CD8-positive, alpha-beta memory T cell (primary cell): ENCODE measurements at regions not wholly inside any gene's neighbourhood (a gene's known extent, or its start where the extent isn't known, plus 50 kb on each side); places are given as distances from the start of the nearest gene placed in this dataset.
"Not testable (repeated sequence)": the region's sequence is repeated elsewhere in the genome, so short reads cannot be mapped to it uniquely, and the experiment has no call there.

Source experiments
- CTCF ChIA-PET: fragments of 350-600 bp; sonication (Branson Sonifier 250); formaldehyde crosslinking; loops from one replicate; lab custom pipeline; 2021; ENCODE audit warnings: antibody characterized with exemption; lab: Charles Lee
- POLR2A ChIA-PET: fragments of 350-600 bp; sonication (Branson Sonifier 250); formaldehyde crosslinking; loops from one replicate; lab custom pipeline; 2021; ENCODE audit warnings: antibody characterized with exemption; lab: Charles Lee
- DNase-seq, 5 donors: peaks; one replicate each; pipeline versions ENCODE4 v3.0.0 to v3.0.0-alpha.2; 2020 to 2022; ENCODE audit warnings: mixed read lengths in 1 of 5
- H3K27ac ChIP-seq: one replicate; pipeline ENCODE4 v1.7.0; 2013; ENCODE audit warnings: low read depth, mild to moderate bottlenecking, low read length, moderate library complexity
- H3K27me3 ChIP-seq: 2 replicates; pipeline ENCODE4 v1.7.0; 2013; ENCODE audit warnings: low read length, mild to moderate bottlenecking; ENCODE audit not compliant: insufficient read depth, poor library complexity, severe bottlenecking
- H3K36me3 ChIP-seq: 2 replicates; pipeline ENCODE4 v1.7.0; 2013; ENCODE audit warnings: mild to moderate bottlenecking, low read length, moderate library complexity; ENCODE audit not compliant: insufficient read depth
- H3K4me1 ChIP-seq: 2 replicates; pipeline ENCODE4 v1.7.0; 2013; ENCODE audit warnings: mild to moderate bottlenecking, low read length, moderate library complexity; ENCODE audit not compliant: insufficient read depth
- H3K4me3 ChIP-seq: 2 replicates; pipeline ENCODE4 v1.7.0; 2013; ENCODE audit warnings: mild to moderate bottlenecking, low read length
- H3K9me3 ChIP-seq: 2 replicates; pipeline ENCODE4 v1.7.0; 2013; ENCODE audit warnings: mild to moderate bottlenecking, low read length
- H3K27ac Mint-ChIP-seq, 8 donors: one replicate each; pipeline ENCODE4 v1.8.0; 2020 to 2021; ENCODE audit warnings: mixed read lengths in 8 of 8, mild to moderate bottlenecking in 6 of 8, inconsistent platforms in 3 of 8, moderate library complexity in 3 of 8
- H3K27me3 Mint-ChIP-seq, 2 donors: one replicate each; pipeline ENCODE4 v1.8.0; 2020 to 2021; ENCODE audit warnings: mixed read lengths in 2 of 2, mild to moderate bottlenecking in 1 of 2, moderate library complexity in 1 of 2
- H3K36me3 Mint-ChIP-seq, 3 donors: one replicate each; pipeline ENCODE4 v1.8.0; 2020 to 2021; ENCODE audit warnings: mixed read lengths in 3 of 3, inconsistent platforms in 1 of 3, mild to moderate bottlenecking in 1 of 3
- H3K4me1 Mint-ChIP-seq, 3 donors: one replicate each; pipeline ENCODE4 v1.8.0; 2020 to 2021; ENCODE audit warnings: mixed read lengths in 3 of 3, inconsistent platforms in 1 of 3, mild to moderate bottlenecking in 1 of 3
- H3K4me3 Mint-ChIP-seq, 7 donors: one replicate each; pipeline ENCODE4 v1.8.0; 2020 to 2021; ENCODE audit warnings: mixed read lengths in 7 of 7, mild to moderate bottlenecking in 6 of 7, moderate library complexity in 4 of 7, inconsistent platforms in 2 of 7
- H3K9me3 Mint-ChIP-seq, 5 donors: one replicate each; pipeline ENCODE4 v1.8.0; 2020 to 2022; ENCODE audit warnings: mixed read lengths in 5 of 5, mild to moderate bottlenecking in 3 of 5, moderate library complexity in 2 of 5, inconsistent platforms in 1 of 5

- DNase-seq = no peak
- CTCF ChIA-PET = no interaction called here
- Mint-ChIP-seq H3K9me3 (peaks cover 0 to 1% (median 0%) of the 10 kb centered on the region in 5 donors), H3K27ac (no peak overlapping the region), H3K27me3 (peaks cover 0 to 4% of the 10 kb centered on the region in 2 donors), H3K4me1 (no peaks in the 10 kb centered on the region), H3K36me3 (no peaks in the 10 kb centered on the region), H3K4me3 (no peak overlapping the region)
- Histone ChIP-seq H3K4me1 (no peaks in the 10 kb centered on the region), H3K4me3 (no peak overlapping the region), H3K27me3 (no peaks in the 10 kb centered on the region), H3K9me3 (no peaks in the 10 kb centered on the region), H3K36me3 (no peaks in the 10 kb centered on the region), H3K27ac (no peak overlapping the region)
- POLR2A ChIA-PET = no interaction called here
These were observed 185.5 kb downstream of the CEP135 start for GRCh38 chr4:56134266-56134665.

DNA sequence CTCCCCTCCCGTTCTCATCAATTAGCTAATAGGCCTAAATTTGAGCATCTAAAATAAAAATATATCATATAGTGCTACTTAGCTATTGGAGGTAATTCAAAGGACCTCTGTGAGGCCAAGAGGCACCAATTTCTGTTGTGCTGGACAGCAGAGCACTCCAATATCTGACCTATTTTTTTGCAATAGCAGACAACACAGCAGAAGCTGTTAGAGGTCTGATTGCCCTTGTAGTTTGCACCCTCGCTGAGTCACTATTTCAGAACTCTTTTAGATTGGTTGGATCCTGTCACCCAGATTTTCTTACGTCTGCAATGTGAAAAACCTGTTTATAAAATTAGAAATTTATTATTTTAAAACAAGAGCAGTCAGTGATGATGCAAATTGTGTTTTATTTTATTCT, 184.1 kb downstream of the CEP135 start:
- no peaks in the 10 kb centered on the region for H3K4me1 ChIP-seq
- ChIA-PET POLR2A (no interaction called here), CTCF (no interaction called here)
- Mint-ChIP-seq H3K4me3 (no peak overlapping the region), H3K36me3 (no peaks in the 10 kb centered on the region), H3K27ac (no peak overlapping the region), H3K4me1 (no peaks in the 10 kb centered on the region), H3K27me3 (peaks cover 4 to 6% of the 10 kb centered on the region in 2 donors), H3K9me3 (peaks cover 0 to 1% (median 0%) of the 10 kb centered on the region in 5 donors)
- no peak overlapping the region for H3K4me3 ChIP-seq
- H3K36me3 ChIP-seq = no peaks in the 10 kb centered on the region
- no peaks in the 10 kb centered on the region for H3K27me3 ChIP-seq
- no peaks in the 10 kb centered on the region for H3K9me3 ChIP-seq
- DNase-seq = no peak
- H3K27ac ChIP-seq = no peak overlapping the region

GRCh38 chr4:56132188-56132587, 183.4 kb downstream of the CEP135 start:
- H3K27ac Mint-ChIP-seq, POLR2A ChIA-PET, H3K4me1 ChIP-seq, H3K27ac ChIP-seq, H3K4me3 ChIP-seq, H3K36me3 Mint-ChIP-seq, H3K4me3 Mint-ChIP-seq, CTCF ChIA-PET, H3K4me1 Mint-ChIP-seq, DNase-seq, H3K9me3 Mint-ChIP-seq, H3K36me3 ChIP-seq, H3K27me3 ChIP-seq, H3K9me3 ChIP-seq: not testable (repeated sequence)
- peaks cover 5 to 13% of the 10 kb centered on the region in 2 donors for H3K27me3 Mint-ChIP-seq

DNA sequence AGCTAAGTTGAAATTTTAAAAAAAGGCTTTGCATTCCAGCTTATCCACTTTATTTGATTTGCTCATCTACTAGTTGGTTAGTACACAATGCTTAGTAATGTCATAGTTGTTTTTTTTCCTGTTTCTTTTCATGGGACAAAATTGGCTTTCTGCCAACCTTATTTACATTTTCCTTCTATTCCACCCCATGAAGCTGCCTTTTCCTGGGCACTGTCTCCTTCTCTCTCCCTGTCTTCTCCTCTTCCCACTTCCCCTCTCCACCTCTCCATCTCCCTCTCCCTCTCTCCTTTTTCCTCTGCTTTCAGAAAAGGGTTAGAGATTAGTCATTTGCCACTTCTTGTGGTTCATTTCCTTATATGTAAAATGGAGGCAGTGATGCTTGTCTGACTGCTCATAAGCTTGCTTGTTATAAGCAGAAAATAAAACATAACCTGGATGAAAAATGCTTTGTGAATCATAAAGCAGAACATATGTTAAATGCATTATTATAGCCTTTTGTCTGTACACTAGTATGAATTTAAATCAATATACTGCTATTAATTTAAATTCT, 181.9 kb downstream of the CEP135 start:
- Histone ChIP-seq H3K36me3 (no peaks in the 10 kb centered on the region), H3K27me3 (no peaks in the 10 kb centered on the region), H3K27ac (no peak overlapping the region), H3K9me3 (no peaks in the 10 kb centered on the region), H3K4me3 (no peak overlapping the region), H3K4me1 (no peaks in the 10 kb centered on the region)
- Mint-ChIP-seq H3K9me3 (no peaks in the 10 kb centered on the region), H3K27me3 (peaks cover 11 to 22% of the 10 kb centered on the region in 2 donors), H3K4me3 (no peak overlapping the region), H3K4me1 (no peaks in the 10 kb centered on the region), H3K27ac (no peak overlapping the region), H3K36me3 (no peaks in the 10 kb centered on the region)
- ChIA-PET POLR2A (no interaction called here), CTCF (no interaction called here)
- DNase-seq = no peak

DNA sequence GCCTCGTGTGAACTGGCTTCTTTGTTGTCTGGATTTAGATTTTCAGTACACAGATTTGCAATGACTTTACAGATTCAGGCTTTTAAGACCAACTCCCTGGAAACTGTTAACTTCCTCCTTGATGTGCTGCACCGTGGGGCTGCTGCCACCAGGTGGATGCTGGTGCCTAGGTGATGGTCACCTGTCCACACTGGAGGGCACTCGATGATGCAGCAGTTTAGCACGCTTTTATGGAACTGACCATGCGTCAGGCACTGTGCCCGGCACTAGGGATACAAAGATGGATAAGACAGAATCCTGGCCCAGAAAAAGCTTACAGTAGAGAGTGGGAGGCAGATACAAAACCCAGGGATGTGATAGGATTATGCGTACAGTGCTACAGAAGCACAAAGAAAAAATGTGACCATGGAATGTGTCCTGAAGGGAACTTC, 180.7 kb downstream of the CEP135 start:
- H3K36me3 Mint-ChIP-seq = no peaks in the 10 kb centered on the region
- no peaks in the 10 kb centered on the region for H3K4me1 Mint-ChIP-seq
- no peaks in the 10 kb centered on the region for H3K36me3 ChIP-seq
- POLR2A ChIA-PET = no interaction called here
- H3K27me3 ChIP-seq = no peaks in the 10 kb centered on the region
- CTCF ChIA-PET = no interaction called here
- H3K4me3 ChIP-seq = no peak overlapping the region
- H3K27ac Mint-ChIP-seq = no peak overlapping the region
- H3K4me3 Mint-ChIP-seq = no peak overlapping the region
- no peak for DNase-seq
- no peaks in the 10 kb centered on the region for H3K9me3 ChIP-seq
- no peaks in the 10 kb centered on the region for H3K9me3 Mint-ChIP-seq
- peaks cover 11 to 22% of the 10 kb centered on the region in 2 donors for H3K27me3 Mint-ChIP-seq
- no peaks in the 10 kb centered on the region for H3K4me1 ChIP-seq
- H3K27ac ChIP-seq = no peak overlapping the region

DNA sequence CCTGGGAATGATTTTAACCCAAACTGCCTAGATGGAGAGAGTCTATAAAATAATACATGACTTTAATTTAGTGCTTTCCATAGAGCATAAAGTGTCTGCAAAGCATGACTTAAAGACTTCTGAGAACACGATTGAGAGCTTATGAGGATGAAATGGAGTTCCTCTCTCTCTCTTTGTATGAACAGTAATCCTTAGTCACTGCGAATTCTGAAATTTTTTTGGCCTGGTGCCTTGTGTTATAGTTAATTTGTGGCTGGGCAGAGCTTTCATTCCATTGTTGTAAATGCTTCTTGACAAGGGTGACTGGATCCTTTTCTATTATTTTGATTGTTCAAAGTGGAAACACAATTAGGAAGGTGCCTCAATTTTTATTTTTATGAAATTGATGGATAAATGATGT, 179.5 kb downstream of the CEP135 start:
- no peaks in the 10 kb centered on the region for H3K27me3 ChIP-seq
- Mint-ChIP-seq H3K27me3 (peaks cover 11 to 26% of the 10 kb centered on the region in 2 donors), H3K9me3 (no peaks in the 10 kb centered on the region), H3K4me1 (no peaks in the 10 kb centered on the region), H3K36me3 (no peaks in the 10 kb centered on the region), H3K27ac (no peak overlapping the region), H3K4me3 (no peak overlapping the region)
- H3K4me3 ChIP-seq = no peak overlapping the region
- ChIA-PET CTCF (no interaction called here), POLR2A (no interaction called here)
- no peak for DNase-seq
- no peak overlapping the region for H3K27ac ChIP-seq
- H3K4me1 ChIP-seq = no peaks in the 10 kb centered on the region
- H3K36me3 ChIP-seq = no peaks in the 10 kb centered on the region
- H3K9me3 ChIP-seq = no peaks in the 10 kb centered on the region

DNA sequence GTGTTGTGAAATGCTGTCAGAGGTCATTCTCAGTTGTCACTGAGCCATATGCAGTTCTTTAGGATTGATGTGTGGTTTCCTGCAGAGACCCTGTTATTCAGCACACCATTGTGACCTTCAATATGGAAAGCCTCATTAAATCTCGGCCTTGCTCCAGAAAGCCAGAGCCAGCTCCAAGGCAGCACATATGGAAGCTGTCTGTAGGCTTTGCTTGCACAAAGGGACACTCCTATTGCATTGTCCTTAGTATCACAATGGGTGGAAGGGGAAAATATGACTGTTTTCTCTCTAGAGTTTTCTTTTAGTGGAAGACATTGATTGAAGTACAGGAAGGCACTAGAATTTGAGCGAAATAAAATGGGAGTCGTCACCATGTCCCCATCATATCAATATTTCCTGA, 179.0 kb downstream of the CEP135 start:
- Mint-ChIP-seq H3K27me3 (peaks cover 11 to 27% of the 10 kb centered on the region in 2 donors), H3K27ac (no peak overlapping the region), H3K4me3 (no peak overlapping the region), H3K9me3 (no peaks in the 10 kb centered on the region), H3K36me3 (no peaks in the 10 kb centered on the region), H3K4me1 (no peaks in the 10 kb centered on the region)
- CTCF ChIA-PET = no interaction called here
- POLR2A ChIA-PET = no interaction called here
- no peaks in the 10 kb centered on the region for H3K36me3 ChIP-seq
- H3K27me3 ChIP-seq = no peaks in the 10 kb centered on the region
- DNase-seq = no peak
- H3K9me3 ChIP-seq = no peaks in the 10 kb centered on the region
- no peak overlapping the region for H3K4me3 ChIP-seq
- no peak overlapping the region for H3K27ac ChIP-seq
- no peaks in the 10 kb centered on the region for H3K4me1 ChIP-seq

DNA sequence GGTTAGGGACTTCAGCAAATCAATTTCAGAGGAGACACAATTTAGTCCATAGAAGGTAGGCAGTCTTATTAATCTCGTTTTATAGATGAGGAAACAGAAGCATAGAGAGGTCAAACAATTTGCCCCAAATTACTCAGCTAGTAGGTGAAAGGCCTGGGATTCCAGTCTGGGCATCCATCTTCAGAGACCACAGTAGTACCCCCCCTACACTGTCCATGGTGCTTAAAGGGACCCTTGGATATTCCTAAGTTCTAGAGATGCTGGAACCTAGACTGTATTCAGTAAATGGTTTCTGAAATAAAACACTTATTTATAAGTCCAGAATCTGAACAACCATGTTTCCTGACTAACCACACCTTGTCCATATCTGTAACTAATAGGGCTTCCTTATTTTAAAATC, 174.8 kb downstream of the CEP135 start:
- H3K36me3 ChIP-seq = no peaks in the 10 kb centered on the region
- no peak overlapping the region for H3K4me3 ChIP-seq
- H3K27ac Mint-ChIP-seq = no peak overlapping the region
- H3K4me3 Mint-ChIP-seq = no peak overlapping the region
- no peak overlapping the region for H3K27ac ChIP-seq
- ChIA-PET POLR2A (no interaction called here), CTCF (no interaction called here)
- DNase-seq = no peak
- no peaks in the 10 kb centered on the region for H3K9me3 ChIP-seq
- H3K4me1 Mint-ChIP-seq = no peaks in the 10 kb centered on the region
- no peaks in the 10 kb centered on the region for H3K36me3 Mint-ChIP-seq
- no peaks in the 10 kb centered on the region for H3K9me3 Mint-ChIP-seq
- no peaks in the 10 kb centered on the region for H3K27me3 ChIP-seq
- H3K27me3 Mint-ChIP-seq = peaks cover 8 to 41% of the 10 kb centered on the region in 2 donors
- no peaks in the 10 kb centered on the region for H3K4me1 ChIP-seq

GRCh38 chr4:56123051-56123450, 174.3 kb downstream of the CEP135 start:
- Histone ChIP-seq H3K27ac (no peak overlapping the region), H3K36me3 (no peaks in the 10 kb centered on the region), H3K4me1 (no peaks in the 10 kb centered on the region), H3K9me3 (no peaks in the 10 kb centered on the region), H3K27me3 (no peaks in the 10 kb centered on the region), H3K4me3 (no peak overlapping the region)
- CTCF ChIA-PET = no interaction called here
- Mint-ChIP-seq H3K27ac (no peak overlapping the region), H3K4me3 (no peak overlapping the region), H3K36me3 (no peaks in the 10 kb centered on the region), H3K4me1 (no peaks in the 10 kb centered on the region), H3K9me3 (no peaks in the 10 kb centered on the region), H3K27me3 (peaks cover 8 to 36% of the 10 kb centered on the region in 2 donors)
- POLR2A ChIA-PET = no interaction called here
- no peak for DNase-seq
